HG02852 (cell line): ENCODE measurements at regions not wholly inside any gene's neighbourhood (a gene's known extent, or its start where the extent isn't known, plus 50 kb on each side); places are given as distances from the start of the nearest gene placed in this dataset.

ENCODE experiments used
- ATAC-seq: cut with Tn5 transposase; IDR thresholded peaks from one replicate; pipeline ENCODE4 v1.9.1; 2021; ENCODE audit warnings: mild to moderate bottlenecking, moderate library complexity; ENCODE audit not compliant: unreplicated experiment

DNA sequence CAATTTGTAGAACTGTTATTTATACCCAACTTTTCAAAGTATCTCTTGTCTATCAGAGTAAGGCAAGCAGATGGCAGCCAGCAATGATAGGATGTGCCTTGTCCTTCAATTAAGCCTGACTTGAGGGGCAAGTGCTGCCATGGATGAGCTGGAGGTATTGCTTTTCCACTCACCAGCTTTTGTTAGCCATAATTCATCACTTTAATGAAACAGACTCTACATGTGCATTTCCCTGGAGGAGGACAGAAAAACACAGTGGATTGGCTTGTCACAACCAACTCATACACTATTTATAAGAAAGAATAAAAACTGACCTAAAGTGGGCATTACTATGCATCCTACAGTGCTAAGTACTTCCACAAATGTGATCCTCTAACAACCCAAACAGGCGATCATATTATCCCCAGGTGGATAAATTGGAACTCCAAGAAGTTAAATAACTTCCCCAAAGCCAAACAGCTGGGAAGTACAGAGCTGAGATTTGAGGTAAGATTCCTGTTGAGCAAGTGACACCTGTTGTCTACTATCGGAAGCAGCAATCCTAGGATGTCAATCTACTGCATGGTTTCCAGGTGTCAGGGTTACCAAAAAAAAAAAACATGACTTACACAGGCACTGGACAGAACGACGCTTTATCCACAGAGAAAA is 73.9 kb upstream of the NRSN1 start:
- ATAC-seq: no peak

- no peak for ATAC-seq
These were observed 73.4 kb upstream of the NRSN1 start for GRCh38 chr6:24052590-24052961.

DNA sequence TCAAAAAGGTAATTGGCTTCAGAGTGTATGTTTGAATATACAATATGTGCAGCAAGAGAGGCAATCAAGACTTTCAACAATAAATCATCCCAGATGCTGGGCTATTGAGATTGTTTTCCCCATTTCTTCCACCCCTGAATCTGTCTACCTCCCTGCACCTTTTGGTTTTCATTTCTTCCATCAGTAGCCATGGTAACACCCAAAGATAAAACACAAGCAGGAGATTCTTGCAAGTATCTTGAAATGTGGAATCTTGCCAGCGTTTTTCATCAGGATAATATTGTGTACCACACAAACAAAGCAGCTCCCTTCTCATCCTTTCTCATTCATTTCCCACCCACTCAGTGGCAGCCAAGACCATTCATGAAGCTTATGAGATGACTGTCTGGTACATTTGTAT is 73.0 kb upstream of the NRSN1 start:
- no peak for ATAC-seq

DNA sequence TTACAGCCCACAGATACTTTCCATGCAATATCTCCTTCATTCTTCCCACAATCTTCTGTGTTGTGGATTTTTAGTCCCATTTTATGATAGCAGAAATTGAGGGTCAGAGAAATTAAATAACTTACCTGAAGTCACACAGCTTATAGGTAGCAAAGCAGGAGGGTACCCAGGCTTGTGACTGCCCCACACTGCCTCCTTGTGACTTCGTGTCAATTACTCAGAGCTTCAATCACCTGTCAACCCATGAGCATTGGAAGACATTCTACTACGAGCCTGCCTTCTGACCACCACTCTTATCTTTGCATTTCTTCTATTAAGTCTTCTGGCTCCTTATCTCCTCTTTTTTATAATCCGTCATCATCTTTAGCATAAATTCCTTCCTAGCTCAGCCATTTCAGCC is 71.6 kb upstream of the NRSN1 start:
- no peak for ATAC-seq

- no peak for ATAC-seq
These were observed 69.4 kb upstream of the NRSN1 start for GRCh38 chr6:24056567-24056966.

DNA sequence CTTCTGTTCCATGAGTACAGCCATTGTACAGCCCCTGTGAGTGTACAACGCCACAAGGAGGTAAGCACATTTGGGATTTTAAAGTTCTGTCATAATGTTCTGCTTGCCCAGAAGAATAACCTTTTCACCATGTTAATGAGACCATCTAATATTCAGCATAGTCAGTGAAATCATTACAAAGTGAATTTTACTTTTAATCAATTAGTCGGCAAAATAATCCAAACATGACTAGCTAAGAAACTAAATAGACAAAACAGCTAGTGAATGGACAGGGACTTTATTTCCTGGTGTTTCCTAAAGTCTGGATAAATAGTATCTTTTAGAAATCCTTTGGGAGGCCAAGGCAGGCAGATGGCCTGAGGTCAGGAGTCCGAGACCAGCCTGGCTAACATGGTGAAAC is 69.0 kb upstream of the NRSN1 start:
- ATAC-seq: no peak

- ATAC-seq: peak; percentile 98
These were observed 64.8 kb upstream of the NRSN1 start for GRCh38 chr6:24060982-24061754.

GRCh38 chr6:24064106-24064505 is 61.9 kb upstream of the NRSN1 start:
- ATAC-seq: no peak

DNA sequence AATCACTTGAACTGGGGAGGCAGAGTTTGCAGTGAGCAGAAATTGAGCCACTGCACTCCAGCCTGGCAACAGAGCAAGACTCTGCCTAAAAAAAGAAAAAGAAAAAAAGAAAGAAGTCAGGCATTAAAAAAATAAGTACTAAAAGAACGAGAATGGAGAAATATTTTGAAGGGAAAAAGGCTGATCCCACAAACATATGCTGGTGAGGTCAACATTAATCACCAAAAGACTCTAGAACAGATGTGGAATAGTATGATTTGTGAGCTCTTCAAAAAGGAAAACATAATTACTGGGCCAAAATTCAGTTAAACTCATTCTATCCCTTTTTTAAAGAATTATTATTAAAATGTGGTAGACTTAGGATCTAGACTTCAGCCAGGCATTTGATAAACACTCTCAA is 61.2 kb upstream of the NRSN1 start:
- ATAC-seq: no peak

- ATAC-seq: no peak
These were observed 56.5 kb upstream of the NRSN1 start for GRCh38 chr6:24069526-24069925.

GRCh38 chr6:24072038-24072746 is 53.8 kb upstream of the NRSN1 start:
- ATAC-seq: peak; percentile 50

- ATAC-seq: no peak
These were observed 50.0 kb upstream of the NRSN1 start for GRCh38 chr6:24076011-24076410.
